22Rv1 (cell line): ENCODE measurements at regions not wholly inside any gene's neighbourhood (a gene's known extent, or its start where the extent isn't known, plus 50 kb on each side); places are given as distances from the start of the nearest gene placed in this dataset.

Experiments
- CTCF ChIP-seq: fragments of 450-650 bp; IDR thresholded peaks from 2 replicates; pipeline ENCODE4 v1.5.1; 2017; ENCODE audit warnings: mild to moderate bottlenecking
- ZFX ChIP-seq: fragments of 450-650 bp; IDR thresholded peaks from 2 replicates; pipeline ENCODE4 v1.6.1; 2017; ENCODE audit warnings: antibody characterized with exemption, borderline replicate concordance

- TF ChIP-seq CTCF (no peak), ZFX (no peak)
Observed at GRCh38 chr11:104564921-104565582, 333.2 kb downstream of the CASP12 start.
